ENCODE measurements at regions not wholly inside any gene's neighbourhood (a gene's known extent, or its start where the extent isn't known, plus 50 kb on each side); places are given as distances from the start of the nearest gene placed in this dataset.

GRCh38 chr3:88535563-88535962 lies 385.8 kb downstream of the C3orf38 start:
- Histone ChIP-seq H3K9me3 (ENCODE audit: control insufficient read depth in 2 of 2, low read length in 2 of 2) (no peaks in the 10 kb centered on the region), H3K36me3 (ENCODE audit: control insufficient read depth in 2 of 2, insufficient read depth in 2 of 2, low read length in 2 of 2) (no peaks in the 10 kb centered on the region)

GRCh38 chr3:88542916-88543315 lies 393.2 kb downstream of the C3orf38 start:
- Histone ChIP-seq H3K4me3 (ENCODE audit: low read length in 2 of 2) (no peak overlapping the region), H3K4me1 (ENCODE audit: control insufficient read depth, insufficient read depth, low read length) (no peaks in the 10 kb centered on the region), H3K9ac (ENCODE audit: low read length in 2 of 2) (no peak overlapping the region), H3K27ac (ENCODE audit: low read length) (no peak overlapping the region), H3K27me3 (ENCODE audit: control insufficient read depth in 1 of 2, insufficient read depth in 2 of 2, low read length in 2 of 2) (no peaks in the 10 kb centered on the region), H3K9me3 (ENCODE audit: control insufficient read depth in 2 of 2, low read length in 2 of 2) (no peaks in the 10 kb centered on the region), H3K36me3 (ENCODE audit: control insufficient read depth in 2 of 2, insufficient read depth in 2 of 2, low read length in 2 of 2) (no peaks in the 10 kb centered on the region)

More at GRCh38 chr3:88535563-88535962, 385.8 kb downstream of the C3orf38 start:
- no peaks in the 10 kb centered on the region for H3K27me3 ChIP-seq (ENCODE audit: control insufficient read depth in 1 of 2, insufficient read depth in 2 of 2, low read length in 2 of 2)
- H3K4me3 ChIP-seq (ENCODE audit: low read length in 2 of 2) = no peak overlapping the region
- no peak overlapping the region for H3K9ac ChIP-seq (ENCODE audit: low read length in 2 of 2)
- no peak overlapping the region for H3K27ac ChIP-seq (ENCODE audit: low read length)
- H3K4me1 ChIP-seq (ENCODE audit: control insufficient read depth, insufficient read depth, low read length) = no peaks in the 10 kb centered on the region

- Histone ChIP-seq H3K9me3 (ENCODE audit: control insufficient read depth in 2 of 2, low read length in 2 of 2) (peaks cover 0 to 4% of the 10 kb centered on the region in 2 donors), H3K9ac (ENCODE audit: low read length in 2 of 2) (no peak overlapping the region), H3K27me3 (ENCODE audit: control insufficient read depth in 1 of 2, insufficient read depth in 2 of 2, low read length in 2 of 2) (no peaks in the 10 kb centered on the region), H3K27ac (ENCODE audit: low read length) (no peak overlapping the region), H3K36me3 (ENCODE audit: control insufficient read depth in 2 of 2, insufficient read depth in 2 of 2, low read length in 2 of 2) (no peaks in the 10 kb centered on the region), H3K4me1 (ENCODE audit: control insufficient read depth, insufficient read depth, low read length) (no peaks in the 10 kb centered on the region), H3K4me3 (ENCODE audit: low read length in 2 of 2) (no peak overlapping the region)
These were observed 422.7 kb downstream of the C3orf38 start for GRCh38 chr3:88572450-88572849.

GRCh38 chr3:88573472-88573871 lies 423.7 kb downstream of the C3orf38 start:
- no peak overlapping the region for H3K4me3 ChIP-seq (ENCODE audit: low read length in 2 of 2)
- peaks cover 0 to 4% of the 10 kb centered on the region in 2 donors for H3K9me3 ChIP-seq (ENCODE audit: control insufficient read depth in 2 of 2, low read length in 2 of 2)
- H3K9ac ChIP-seq (ENCODE audit: low read length in 2 of 2) = no peak overlapping the region
- no peaks in the 10 kb centered on the region for H3K27me3 ChIP-seq (ENCODE audit: control insufficient read depth in 1 of 2, insufficient read depth in 2 of 2, low read length in 2 of 2)
- no peaks in the 10 kb centered on the region for H3K4me1 ChIP-seq (ENCODE audit: control insufficient read depth, insufficient read depth, low read length)
- H3K27ac ChIP-seq (ENCODE audit: low read length) = no peak overlapping the region
- no peaks in the 10 kb centered on the region for H3K36me3 ChIP-seq (ENCODE audit: control insufficient read depth in 2 of 2, insufficient read depth in 2 of 2, low read length in 2 of 2)

GRCh38 chr3:88574146-88574545 lies 424.4 kb downstream of the C3orf38 start:
- H3K4me1 ChIP-seq (ENCODE audit: control insufficient read depth, insufficient read depth, low read length) = no peaks in the 10 kb centered on the region

GRCh38 chr3:88584451-88584850 lies 434.7 kb downstream of the C3orf38 start:
- H3K36me3 ChIP-seq (ENCODE audit: control insufficient read depth in 2 of 2, insufficient read depth in 2 of 2, low read length in 2 of 2) = no peaks in the 10 kb centered on the region
- H3K9ac ChIP-seq (ENCODE audit: low read length in 2 of 2) = no peak overlapping the region
- no peaks in the 10 kb centered on the region for H3K4me1 ChIP-seq (ENCODE audit: control insufficient read depth, insufficient read depth, low read length)
- H3K9me3 ChIP-seq (ENCODE audit: control insufficient read depth in 2 of 2, low read length in 2 of 2) = no peaks in the 10 kb centered on the region
- H3K4me3 ChIP-seq (ENCODE audit: low read length in 2 of 2) = no peak overlapping the region
- no peak overlapping the region for H3K27ac ChIP-seq (ENCODE audit: low read length)
- no peaks in the 10 kb centered on the region for H3K27me3 ChIP-seq (ENCODE audit: control insufficient read depth in 1 of 2, insufficient read depth in 2 of 2, low read length in 2 of 2)

More at GRCh38 chr3:88574146-88574545, 424.4 kb downstream of the C3orf38 start:
- Histone ChIP-seq H3K36me3 (ENCODE audit: control insufficient read depth in 2 of 2, insufficient read depth in 2 of 2, low read length in 2 of 2) (no peaks in the 10 kb centered on the region), H3K9ac (ENCODE audit: low read length in 2 of 2) (no peak overlapping the region), H3K27me3 (ENCODE audit: control insufficient read depth in 1 of 2, insufficient read depth in 2 of 2, low read length in 2 of 2) (no peaks in the 10 kb centered on the region), H3K4me3 (ENCODE audit: low read length in 2 of 2) (no peak overlapping the region), H3K9me3 (ENCODE audit: control insufficient read depth in 2 of 2, low read length in 2 of 2) (peaks cover 0 to 4% of the 10 kb centered on the region in 2 donors), H3K27ac (ENCODE audit: low read length) (no peak overlapping the region)

GRCh38 chr3:88586121-88586640 lies 436.4 kb downstream of the C3orf38 start:
- Histone ChIP-seq H3K4me3 (ENCODE audit: low read length in 2 of 2) (no peak overlapping the region), H3K27me3 (ENCODE audit: control insufficient read depth in 1 of 2, insufficient read depth in 2 of 2, low read length in 2 of 2) (no peaks in the 10 kb centered on the region), H3K36me3 (ENCODE audit: control insufficient read depth in 2 of 2, insufficient read depth in 2 of 2, low read length in 2 of 2) (no peaks in the 10 kb centered on the region), H3K27ac (ENCODE audit: low read length) (no peak overlapping the region), H3K9ac (ENCODE audit: low read length in 2 of 2) (no peak overlapping the region), H3K4me1 (ENCODE audit: control insufficient read depth, insufficient read depth, low read length) (no peaks in the 10 kb centered on the region), H3K9me3 (ENCODE audit: control insufficient read depth in 2 of 2, low read length in 2 of 2) (no peaks in the 10 kb centered on the region)

GRCh38 chr3:88589138-88589537 lies 439.4 kb downstream of the C3orf38 start:
- Histone ChIP-seq H3K36me3 (ENCODE audit: control insufficient read depth in 2 of 2, insufficient read depth in 2 of 2, low read length in 2 of 2) (no peaks in the 10 kb centered on the region), H3K4me1 (ENCODE audit: control insufficient read depth, insufficient read depth, low read length) (no peaks in the 10 kb centered on the region), H3K4me3 (ENCODE audit: low read length in 2 of 2) (no peak overlapping the region), H3K9ac (ENCODE audit: low read length in 2 of 2) (no peak overlapping the region), H3K9me3 (ENCODE audit: control insufficient read depth in 2 of 2, low read length in 2 of 2) (no peaks in the 10 kb centered on the region), H3K27ac (ENCODE audit: low read length) (no peak overlapping the region), H3K27me3 (ENCODE audit: control insufficient read depth in 1 of 2, insufficient read depth in 2 of 2, low read length in 2 of 2) (no peaks in the 10 kb centered on the region)

- H3K9ac ChIP-seq (ENCODE audit: low read length in 2 of 2) = no peak overlapping the region
- no peaks in the 10 kb centered on the region for H3K27me3 ChIP-seq (ENCODE audit: control insufficient read depth in 1 of 2, insufficient read depth in 2 of 2, low read length in 2 of 2)
- no peaks in the 10 kb centered on the region for H3K36me3 ChIP-seq (ENCODE audit: control insufficient read depth in 2 of 2, insufficient read depth in 2 of 2, low read length in 2 of 2)
- peaks cover 0 to 3% of the 10 kb centered on the region in 2 donors for H3K9me3 ChIP-seq (ENCODE audit: control insufficient read depth in 2 of 2, low read length in 2 of 2)
- no peak overlapping the region for H3K27ac ChIP-seq (ENCODE audit: low read length)
- H3K4me1 ChIP-seq (ENCODE audit: control insufficient read depth, insufficient read depth, low read length) = no peaks in the 10 kb centered on the region
- H3K4me3 ChIP-seq (ENCODE audit: low read length in 2 of 2) = no peak overlapping the region
These were observed 445.3 kb downstream of the C3orf38 start for GRCh38 chr3:88595026-88595425.

GRCh38 chr3:88596451-88596850 lies 446.7 kb downstream of the C3orf38 start:
- H3K36me3 ChIP-seq (ENCODE audit: control insufficient read depth in 2 of 2, insufficient read depth in 2 of 2, low read length in 2 of 2) = no peaks in the 10 kb centered on the region
- H3K9me3 ChIP-seq (ENCODE audit: control insufficient read depth in 2 of 2, low read length in 2 of 2) = peaks cover 0 to 3% of the 10 kb centered on the region in 2 donors
- H3K27ac ChIP-seq (ENCODE audit: low read length) = no peak overlapping the region
- H3K4me3 ChIP-seq (ENCODE audit: low read length in 2 of 2) = no peak overlapping the region
- no peaks in the 10 kb centered on the region for H3K27me3 ChIP-seq (ENCODE audit: control insufficient read depth in 1 of 2, insufficient read depth in 2 of 2, low read length in 2 of 2)
- H3K4me1 ChIP-seq (ENCODE audit: control insufficient read depth, insufficient read depth, low read length) = no peaks in the 10 kb centered on the region
- no peak overlapping the region for H3K9ac ChIP-seq (ENCODE audit: low read length in 2 of 2)

- Histone ChIP-seq H3K9me3 (ENCODE audit: control insufficient read depth in 2 of 2, low read length in 2 of 2) (no peaks in the 10 kb centered on the region), H3K4me1 (ENCODE audit: control insufficient read depth, insufficient read depth, low read length) (no peaks in the 10 kb centered on the region), H3K4me3 (ENCODE audit: low read length in 2 of 2) (no peak overlapping the region), H3K27ac (ENCODE audit: low read length) (no peak overlapping the region), H3K9ac (ENCODE audit: low read length in 2 of 2) (no peak overlapping the region), H3K36me3 (ENCODE audit: control insufficient read depth in 2 of 2, insufficient read depth in 2 of 2, low read length in 2 of 2) (no peaks in the 10 kb centered on the region), H3K27me3 (ENCODE audit: control insufficient read depth in 1 of 2, insufficient read depth in 2 of 2, low read length in 2 of 2) (no peaks in the 10 kb centered on the region)
These were observed 461.1 kb downstream of the C3orf38 start for GRCh38 chr3:88610820-88611219.
